ENCODE measurements at regions not wholly inside any gene's neighbourhood (a gene's known extent, or its start where the extent isn't known, plus 50 kb on each side); places are given as distances from the start of the nearest gene placed in this dataset.
A peak's percentile ranks its signal among the peaks of the same experiment; 100 is the strongest.
"Not testable (repeated sequence)": the region's sequence is repeated elsewhere in the genome, so short reads cannot be mapped to it uniquely, and the experiment has no call there.

GRCh38 chr7:63771389-63772085 lies 227.1 kb upstream of the ZNF722 start:
- H3K36me3 ChIP-seq (replicated peaks in 1 of 2; ENCODE audit: control insufficient read depth in 1 of 2, insufficient read depth in 2 of 2, low read length in 1 of 2); DNase-seq; H3K9me2 ChIP-seq; H3K27ac ChIP-seq (ENCODE audit: low read depth in 2 of 2, low read length in 1 of 2); H3F3A ChIP-seq (replicated peaks; ENCODE audit: insufficient read depth); CTCF ChIA-PET; H3K27me3 ChIP-seq (ENCODE audit: insufficient read depth); H3K4me2 ChIP-seq; POLR2A ChIA-PET; H3K4me1 ChIP-seq (ENCODE audit: control insufficient read depth in 1 of 2, insufficient read depth in 2 of 2, low read depth in 1 of 2, low read length in 1 of 2); H3K9me3 ChIP-seq; H3K79me2 ChIP-seq (ENCODE audit: insufficient read depth); H3K9ac ChIP-seq; H3K4me3 ChIP-seq (ENCODE audit: low read depth in 2 of 2, low read length in 1 of 2); H2AFZ ChIP-seq (ENCODE audit: low read depth); H4K20me1 ChIP-seq (ENCODE audit: insufficient read depth): not testable (repeated sequence)
- WGBS (ENCODE audit: low lambda C conversion rate) = 29% methylated on average over 21 of the region's 26 CpGs

- Histone ChIP-seq H3K79me2 (ENCODE audit: insufficient read depth) (no peaks in the 10 kb centered on the region), H3K9ac (no peak overlapping the region), H3K9me2 (no peaks in the 10 kb centered on the region), H3K4me2 (no peak overlapping the region), H2AFZ (ENCODE audit: low read depth) (no peak overlapping the region), H3K27me3 (ENCODE audit: insufficient read depth) (no peaks in the 10 kb centered on the region), H3K9me3 (no peaks in the 10 kb centered on the region), H4K20me1 (ENCODE audit: insufficient read depth) (no peaks in the 10 kb centered on the region), H3K4me3 (ENCODE audit: low read depth in 2 of 2, low read length in 1 of 2) (peak overlapping the region in 1 of 2 experiments; percentile 52; a peak in 2 of 4 replicates), H3K4me1 (ENCODE audit: control insufficient read depth in 1 of 2, insufficient read depth in 2 of 2, low read depth in 1 of 2, low read length in 1 of 2) (no peaks in the 10 kb centered on the region), H3F3A (replicated peaks; ENCODE audit: insufficient read depth) (no peaks in the 10 kb centered on the region), H3K27ac (ENCODE audit: low read depth in 2 of 2, low read length in 1 of 2) (peak overlapping the region in 1 of 2 experiments; percentile 76; a peak in 2 of 4 replicates), H3K36me3 (replicated peaks in 1 of 2; ENCODE audit: control insufficient read depth in 1 of 2, insufficient read depth in 2 of 2, low read length in 1 of 2) (no peaks in the 10 kb centered on the region)
- peak; percentile 58 for TF ChIP-seq NRF1 (IDR thresholded peaks at IDR 0.05; ENCODE audit: low read depth, low read length)
- TF ChIP-seq REST (IDR thresholded peaks at IDR 0.05; ENCODE audit: low read depth, low read length) = no peak
- no peak for TF ChIP-seq EZH2phosphoT487 (IDR thresholded peaks at IDR 0.05; ENCODE audit: borderline replicate concordance, low read depth)
- TF ChIP-seq RCOR1 (IDR thresholded peaks at IDR 0.05; ENCODE audit: low read length) = no peak
- TF ChIP-seq FOXM1 (IDR thresholded peaks at IDR 0.05; ENCODE audit: low read depth) = no peak
- no peak for TF ChIP-seq ZBTB33 (IDR thresholded peaks at IDR 0.05; ENCODE audit: borderline replicate concordance, low read depth)
- no peak for TF ChIP-seq FOSL2 (IDR thresholded peaks at IDR 0.05; ENCODE audit: borderline replicate concordance, low read depth)
- peak; percentile 95 for TF ChIP-seq MXI1 (IDR thresholded peaks at IDR 0.05; ENCODE audit: low read depth, low read length)
- no peak for TF ChIP-seq ELF1 (IDR thresholded peaks at IDR 0.05)
- peak; percentile 94 for DNase-seq
- WGBS (ENCODE audit: low lambda C conversion rate) = 26% methylated on average over 74 of the region's 78 CpGs
- POLR2A ChIA-PET = interaction anchor here (0.7 to 1.6 kb wide), 2 partner anchors 111 to 136 kb away, joined by 5 to 7 read pairs; no protein-coding TSS in a partner anchor
- CTCF ChIA-PET = no interaction called here
These were observed 209.1 kb upstream of the ZNF722 start for GRCh38 chr7:63789378-63790176.

GRCh38 chr7:63790177-63790763 lies 208.4 kb upstream of the ZNF722 start:
- H3K4me2 ChIP-seq; H3K36me3 ChIP-seq (replicated peaks in 1 of 2; ENCODE audit: control insufficient read depth in 1 of 2, insufficient read depth in 2 of 2, low read length in 1 of 2); H3K9me2 ChIP-seq; H3K9ac ChIP-seq; H2AFZ ChIP-seq (ENCODE audit: low read depth); H3K27me3 ChIP-seq (ENCODE audit: insufficient read depth); H3K4me1 ChIP-seq (ENCODE audit: control insufficient read depth in 1 of 2, insufficient read depth in 2 of 2, low read depth in 1 of 2, low read length in 1 of 2); CTCF ChIA-PET; H4K20me1 ChIP-seq (ENCODE audit: insufficient read depth); H3K9me3 ChIP-seq; H3F3A ChIP-seq (replicated peaks; ENCODE audit: insufficient read depth); H3K79me2 ChIP-seq (ENCODE audit: insufficient read depth): not testable (repeated sequence)
- peak; percentile 55 for DNase-seq
- H3K4me3 ChIP-seq (ENCODE audit: low read depth in 2 of 2, low read length in 1 of 2) = peak overlapping the region in 1 of 2 experiments; percentile 52; a peak in 2 of 4 replicates
- POLR2A ChIA-PET = interaction anchor here (1.6 kb wide), 1 partner anchor 135 kb away, joined by 5 read pairs; no protein-coding TSS in a partner anchor
- WGBS (ENCODE audit: low lambda C conversion rate) = 15% methylated on average over 34 of the region's 49 CpGs
- H3K27ac ChIP-seq (ENCODE audit: low read depth in 2 of 2, low read length in 1 of 2) = peak overlapping the region in 1 of 2 experiments; percentile 76; a peak in 2 of 4 replicates
